Neutrophil (primary cell): ENCODE measurements at regions not wholly inside any gene's neighbourhood (a gene's known extent, or its start where the extent isn't known, plus 50 kb on each side); places are given as distances from the start of the nearest gene placed in this dataset.

Experiments used
- H3K27ac ChIP-seq: fragments of 200-600 bp; sonication (generic); 2 replicates; pipeline ENCODE4 v1.5.1; 2016; ENCODE audit warnings: mild to moderate bottlenecking, moderate library complexity
- H3K27me3 ChIP-seq: fragments of 200-600 bp; sonication (generic); 2 replicates; pipeline ENCODE4 v1.6.0; 2016; ENCODE audit warnings: mild to moderate bottlenecking
- H3K36me3 ChIP-seq: fragments of 200-600 bp; sonication (generic); 2 replicates; pipeline ENCODE4 v1.5.1; 2017
- H3K4me1 ChIP-seq, 2 experiments: fragments of 200-600 bp in 1 of 2; sonication (generic) in 1 of 2; 1 replicate in 1 of 2; 2 replicates in 1 of 2; pipeline versions ENCODE4 v1.5.1 to v1.6.1; 2013 to 2016; ENCODE audit warnings: low read depth in 1 of 2, low read length in 1 of 2, mild to moderate bottlenecking in 1 of 2, moderate library complexity in 1 of 2; ENCODE audit not compliant: control insufficient read depth in 1 of 2, insufficient read depth in 1 of 2
- H3K4me3 ChIP-seq, 2 experiments: fragments of 200-600 bp in 1 of 2; sonication (generic) in 1 of 2; 1 replicate in 1 of 2; 2 replicates in 1 of 2; pipeline ENCODE4 v1.5.1; 2013 to 2016; ENCODE audit warnings: low read depth in 1 of 2, low read length in 1 of 2, mild to moderate bottlenecking in 1 of 2, moderate library complexity in 1 of 2
- H3K9me3 ChIP-seq: fragments of 200-600 bp; sonication (generic); 2 replicates; pipeline ENCODE4 v1.5.1; 2016
- CTCF ChIP-seq: fragments of 200-600 bp; sonication (generic); IDR thresholded peaks from 2 replicates; pipeline ENCODE4 v1.5.1; 2016; ENCODE audit warnings: antibody characterized with exemption

- Histone ChIP-seq H3K36me3 (no peaks in the 10 kb centered on the region), H3K4me3 (no peak overlapping the region), H3K4me1 (no peaks in the 10 kb centered on the region), H3K27ac (no peak overlapping the region), H3K27me3 (no peaks in the 10 kb centered on the region), H3K9me3 (no peaks in the 10 kb centered on the region)
- no peak for TF ChIP-seq CTCF
These were observed 285.3 kb upstream of the CITED2 start for GRCh38 chr6:139659711-139660110.

- no peaks in the 10 kb centered on the region for H3K9me3 ChIP-seq
- no peaks in the 10 kb centered on the region for H3K4me1 ChIP-seq
- H3K4me3 ChIP-seq = no peak overlapping the region
- H3K27ac ChIP-seq = no peak overlapping the region
- no peaks in the 10 kb centered on the region for H3K27me3 ChIP-seq
- no peak for TF ChIP-seq CTCF
- no peaks in the 10 kb centered on the region for H3K36me3 ChIP-seq
These were observed 284.7 kb upstream of the CITED2 start for GRCh38 chr6:139659196-139659595.

- Histone ChIP-seq H3K27ac (no peak overlapping the region), H3K27me3 (no peaks in the 10 kb centered on the region), H3K9me3 (no peaks in the 10 kb centered on the region), H3K4me3 (no peak overlapping the region), H3K4me1 (no peaks in the 10 kb centered on the region), H3K36me3 (no peaks in the 10 kb centered on the region)
- TF ChIP-seq CTCF = no peak
These were observed 282.7 kb upstream of the CITED2 start for GRCh38 chr6:139657119-139657518.

- no peaks in the 10 kb centered on the region for H3K27me3 ChIP-seq
- no peak overlapping the region for H3K4me3 ChIP-seq
- no peaks in the 10 kb centered on the region for H3K36me3 ChIP-seq
- no peak for TF ChIP-seq CTCF
- H3K4me1 ChIP-seq = no peaks in the 10 kb centered on the region
- no peak overlapping the region for H3K27ac ChIP-seq
- H3K9me3 ChIP-seq = no peaks in the 10 kb centered on the region
These were observed 281.6 kb upstream of the CITED2 start for GRCh38 chr6:139655783-139656705.

GRCh38 chr6:139654888-139655782 is 280.7 kb upstream of the CITED2 start:
- TF ChIP-seq CTCF = no peak
- H3K4me3 ChIP-seq = no peak overlapping the region
- H3K36me3 ChIP-seq = no peaks in the 10 kb centered on the region
- no peaks in the 10 kb centered on the region for H3K27me3 ChIP-seq
- no peaks in the 10 kb centered on the region for H3K9me3 ChIP-seq
- no peaks in the 10 kb centered on the region for H3K4me1 ChIP-seq
- H3K27ac ChIP-seq = no peak overlapping the region
